Ascending aorta (tissue), 2 donors: ENCODE measurements at regions not wholly inside any gene's neighbourhood (a gene's known extent, or its start where the extent isn't known, plus 50 kb on each side); places are given as distances from the start of the nearest gene placed in this dataset.

Source experiments
- DNase-seq, 2 donors: peaks; one replicate each; pipeline ENCODE4 v3.0.0-alpha.2; 2019; ENCODE audit warnings: low spot score in 2 of 2
- H3K27ac ChIP-seq, 2 donors: fragments of 200-600 bp; sonication (generic); one replicate each; pipeline ENCODE4 v1.5.1; 2016 to 2017; ENCODE audit warnings: mild to moderate bottlenecking in 1 of 2
- H3K27me3 ChIP-seq: fragments of 200-600 bp; sonication (generic); one replicate; pipeline ENCODE4 v1.5.1; 2017
- H3K36me3 ChIP-seq, 2 donors: fragments of 200-600 bp; sonication (generic); one replicate each; pipeline ENCODE4 v1.5.1; 2016
- H3K4me1 ChIP-seq, 2 donors: fragments of 200-600 bp; sonication (generic); one replicate each; pipeline ENCODE4 v1.5.1; 2016 to 2017; ENCODE audit warnings: mild to moderate bottlenecking in 1 of 2
- H3K4me3 ChIP-seq, 2 donors: fragments of 200-600 bp; sonication (generic); one replicate each; pipeline ENCODE4 v1.5.1; 2016 to 2017; ENCODE audit warnings: mild to moderate bottlenecking in 1 of 2
- H3K9me3 ChIP-seq, 2 donors: fragments of 200-600 bp; sonication (generic); one replicate each; pipeline ENCODE4 v1.5.1; 2016
- intact Hi-C: fragments of 100-400 bp; cut with DNase I; formaldehyde crosslinking; loops from one replicate; pipeline ENCODE4 v1.15.1; 2023
- TF ChIP-seq, protein P1 (sequence below), 3 experiments: fragments of 200-600 bp in 2 of 3; fragments of 450-650 bp in 1 of 3; sonication (generic) in 2 of 3; IDR thresholded peaks; one replicate each; pipeline ENCODE4 v1.5.1; 2016 to 2019; ENCODE audit warnings: antibody characterized with exemption in 3 of 3, mild to moderate bottlenecking in 1 of 3, moderate library complexity in 1 of 3

DNA sequence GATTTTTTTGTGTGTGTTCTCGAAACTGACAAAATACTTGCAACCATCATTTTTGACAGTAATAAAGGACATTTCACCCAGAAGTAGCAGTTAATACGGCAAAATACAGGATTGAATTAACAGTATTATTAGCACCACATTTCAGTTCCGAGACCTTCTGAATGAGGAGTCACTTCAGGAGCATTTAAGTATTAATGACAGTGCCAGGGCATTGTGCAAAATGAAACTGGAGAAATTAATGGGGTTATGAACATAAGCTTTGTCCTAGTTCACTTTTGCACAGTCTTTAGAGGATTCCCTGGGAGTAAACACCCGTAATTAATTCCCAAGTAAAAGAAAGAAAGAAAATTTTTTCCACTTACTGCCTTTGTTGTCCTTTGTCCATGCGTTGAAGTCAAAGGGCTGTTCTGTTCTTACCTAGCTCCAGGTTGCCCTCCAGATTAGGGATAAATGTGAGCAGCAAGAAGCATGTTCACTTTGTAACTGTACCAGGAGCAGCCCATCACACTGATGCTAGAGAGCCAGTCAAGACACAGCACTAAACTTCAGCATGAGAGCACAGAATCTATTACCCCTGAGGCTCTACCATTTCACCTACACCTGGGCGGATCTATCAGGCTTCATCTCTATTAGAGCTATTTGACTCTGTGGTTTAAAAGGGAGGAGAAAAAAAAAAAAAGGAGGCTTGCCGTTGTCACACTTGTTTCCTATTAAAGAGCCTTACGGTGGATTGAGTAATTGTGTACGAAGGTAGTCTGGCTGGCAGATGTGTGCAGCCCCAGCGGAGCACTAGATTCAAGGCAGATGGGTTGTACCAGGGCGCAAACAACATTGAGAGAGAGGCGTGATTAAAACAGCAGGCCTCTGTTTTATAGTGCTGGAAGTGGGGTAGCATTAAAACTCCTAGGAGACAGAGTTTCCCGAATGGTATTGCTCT is 297.8 kb upstream of the SEMA3A start:
- Histone ChIP-seq H3K36me3 (no peaks in the 10 kb centered on the region), H3K4me1 (no peaks in the 10 kb centered on the region), H3K4me3 (no peak overlapping the region), H3K27me3 (no peaks in the 10 kb centered on the region), H3K27ac (no peak overlapping the region), H3K9me3 (no peaks in the 10 kb centered on the region)
- intact Hi-C loops: no loop called here
- no peak for DNase-seq
- TF ChIP-seq, protein P1, sequence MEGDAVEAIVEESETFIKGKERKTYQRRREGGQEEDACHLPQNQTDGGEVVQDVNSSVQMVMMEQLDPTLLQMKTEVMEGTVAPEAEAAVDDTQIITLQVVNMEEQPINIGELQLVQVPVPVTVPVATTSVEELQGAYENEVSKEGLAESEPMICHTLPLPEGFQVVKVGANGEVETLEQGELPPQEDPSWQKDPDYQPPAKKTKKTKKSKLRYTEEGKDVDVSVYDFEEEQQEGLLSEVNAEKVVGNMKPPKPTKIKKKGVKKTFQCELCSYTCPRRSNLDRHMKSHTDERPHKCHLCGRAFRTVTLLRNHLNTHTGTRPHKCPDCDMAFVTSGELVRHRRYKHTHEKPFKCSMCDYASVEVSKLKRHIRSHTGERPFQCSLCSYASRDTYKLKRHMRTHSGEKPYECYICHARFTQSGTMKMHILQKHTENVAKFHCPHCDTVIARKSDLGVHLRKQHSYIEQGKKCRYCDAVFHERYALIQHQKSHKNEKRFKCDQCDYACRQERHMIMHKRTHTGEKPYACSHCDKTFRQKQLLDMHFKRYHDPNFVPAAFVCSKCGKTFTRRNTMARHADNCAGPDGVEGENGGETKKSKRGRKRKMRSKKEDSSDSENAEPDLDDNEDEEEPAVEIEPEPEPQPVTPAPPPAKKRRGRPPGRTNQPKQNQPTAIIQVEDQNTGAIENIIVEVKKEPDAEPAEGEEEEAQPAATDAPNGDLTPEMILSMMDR (IDR thresholded peaks at IDR 0.05): no peak

DNA sequence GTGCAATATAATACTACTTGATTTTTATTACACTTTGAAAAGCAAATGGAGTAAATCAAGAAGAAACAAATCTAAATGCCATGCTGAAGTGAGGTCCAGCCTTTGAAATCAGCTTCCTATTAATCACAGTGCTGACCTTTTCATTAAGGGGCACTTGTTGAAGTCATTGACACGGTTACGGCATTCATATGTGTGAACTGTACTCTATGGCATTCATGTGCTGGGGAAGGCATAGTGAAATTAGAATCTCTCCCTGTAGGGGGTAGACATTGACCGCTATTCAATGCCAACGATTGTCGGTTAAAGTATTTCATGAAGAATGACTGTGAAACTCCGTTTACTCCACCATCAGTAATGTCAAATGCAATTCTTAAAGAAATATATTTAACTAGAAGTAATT is 296.1 kb upstream of the SEMA3A start:
- TF ChIP-seq, protein P1 (IDR thresholded peaks at IDR 0.05): peak in 2 of 3 experiments; percentile 23 to 42
- no peak overlapping the region for H3K27ac ChIP-seq
- H3K9me3 ChIP-seq: no peaks in the 10 kb centered on the region
- no peak for DNase-seq
- H3K4me1 ChIP-seq: no peaks in the 10 kb centered on the region
- no peaks in the 10 kb centered on the region for H3K27me3 ChIP-seq
- no peaks in the 10 kb centered on the region for H3K36me3 ChIP-seq
- intact Hi-C loops: loop anchor here (1.0 kb wide), 1 partner anchor 533 kb away; no protein-coding TSS in a partner anchor
- no peak overlapping the region for H3K4me3 ChIP-seq

DNA sequence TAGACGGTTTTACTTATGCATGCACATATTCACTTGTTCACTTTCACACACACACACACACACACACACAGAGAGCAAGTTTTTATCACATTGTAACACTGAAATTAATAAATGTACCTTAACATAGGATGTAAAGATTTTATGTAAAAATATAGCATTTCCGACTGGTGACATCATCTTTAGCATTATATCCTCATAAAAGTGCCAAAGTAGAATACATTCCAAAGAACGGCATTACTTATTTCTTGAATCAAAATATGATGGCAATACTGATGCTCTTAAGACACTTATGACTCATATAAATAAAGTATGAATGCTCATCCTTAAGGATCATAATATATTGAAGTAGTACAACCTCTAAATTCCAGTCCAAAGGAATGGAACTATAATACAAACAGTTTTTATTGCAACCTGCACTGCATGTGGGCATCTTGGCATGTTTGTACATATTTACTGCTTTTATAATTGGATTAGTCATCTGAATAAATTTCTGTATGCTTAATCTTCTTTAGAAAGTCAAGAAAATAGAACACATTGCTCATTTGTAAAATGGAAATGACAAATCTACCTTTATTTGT is 290.0 kb upstream of the SEMA3A start:
- intact Hi-C loops: no loop called here
- H3K9me3 ChIP-seq: no peaks in the 10 kb centered on the region
- H3K27me3 ChIP-seq: no peaks in the 10 kb centered on the region
- TF ChIP-seq, protein P1 (IDR thresholded peaks at IDR 0.05): no peak
- H3K36me3 ChIP-seq: no peaks in the 10 kb centered on the region
- DNase-seq: no peak
- no peaks in the 10 kb centered on the region for H3K4me1 ChIP-seq
- no peak overlapping the region for H3K27ac ChIP-seq
- no peak overlapping the region for H3K4me3 ChIP-seq

DNA sequence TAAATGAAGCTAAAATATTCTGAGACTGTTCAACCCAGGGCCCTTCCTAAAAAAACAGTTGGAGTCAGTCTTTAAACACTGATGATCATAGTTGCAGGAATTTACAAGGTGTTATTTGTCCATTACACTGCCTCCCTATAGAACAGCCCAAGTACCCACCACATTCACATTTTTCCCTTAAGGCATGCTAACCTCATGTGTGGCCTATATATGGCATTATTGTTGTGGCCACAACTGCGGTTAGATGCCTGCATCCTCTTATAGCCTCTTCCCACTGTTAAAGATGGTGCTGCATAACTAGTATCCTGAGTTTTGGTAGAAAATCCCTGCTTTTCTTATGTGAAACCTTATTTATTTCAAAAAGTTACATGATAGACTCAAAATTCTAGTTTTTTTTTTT is 287.9 kb upstream of the SEMA3A start:
- no peak for DNase-seq
- intact Hi-C loops: no loop called here
- Histone ChIP-seq H3K4me3 (no peak overlapping the region), H3K27ac (no peak overlapping the region), H3K9me3 (no peaks in the 10 kb centered on the region), H3K36me3 (no peaks in the 10 kb centered on the region), H3K27me3 (no peaks in the 10 kb centered on the region), H3K4me1 (no peaks in the 10 kb centered on the region)
- TF ChIP-seq, protein P1 (IDR thresholded peaks at IDR 0.05): no peak

DNA sequence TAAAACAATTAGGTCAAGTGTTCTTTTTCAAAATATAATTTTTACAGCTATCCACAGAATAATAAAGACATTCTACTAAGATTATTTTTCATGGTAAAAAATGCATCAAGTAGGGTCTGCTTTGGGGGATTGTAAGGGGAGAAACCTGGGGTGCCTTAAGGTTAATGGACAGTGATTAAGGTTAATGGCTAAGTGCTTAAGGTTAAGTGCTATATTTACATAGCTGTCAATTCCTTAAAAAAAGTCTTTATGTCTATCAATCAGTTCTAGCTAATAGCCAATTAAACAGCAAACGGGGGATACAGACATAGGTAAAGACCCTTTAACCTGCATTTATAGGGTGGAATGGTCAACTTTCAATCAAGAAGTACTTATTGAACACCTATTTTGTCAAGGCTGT is 284.5 kb upstream of the SEMA3A start:
- H3K27ac ChIP-seq: no peak overlapping the region
- H3K9me3 ChIP-seq: no peaks in the 10 kb centered on the region
- intact Hi-C loops: no loop called here
- H3K27me3 ChIP-seq: no peaks in the 10 kb centered on the region
- no peaks in the 10 kb centered on the region for H3K36me3 ChIP-seq
- H3K4me3 ChIP-seq: no peak overlapping the region
- DNase-seq: no peak
- TF ChIP-seq, protein P1 (IDR thresholded peaks at IDR 0.05): no peak
- H3K4me1 ChIP-seq: no peaks in the 10 kb centered on the region
